Brain pericyte (primary cell): ENCODE measurements at regions not wholly inside any gene's neighbourhood (a gene's known extent, or its start where the extent isn't known, plus 50 kb on each side); places are given as distances from the start of the nearest gene placed in this dataset.

ENCODE experiments used
- DNase-seq: peaks from one replicate; pipeline ENCODE4 v3.0.0-alpha.2; 2012; ENCODE audit warnings: low read depth, low spot score

DNA sequence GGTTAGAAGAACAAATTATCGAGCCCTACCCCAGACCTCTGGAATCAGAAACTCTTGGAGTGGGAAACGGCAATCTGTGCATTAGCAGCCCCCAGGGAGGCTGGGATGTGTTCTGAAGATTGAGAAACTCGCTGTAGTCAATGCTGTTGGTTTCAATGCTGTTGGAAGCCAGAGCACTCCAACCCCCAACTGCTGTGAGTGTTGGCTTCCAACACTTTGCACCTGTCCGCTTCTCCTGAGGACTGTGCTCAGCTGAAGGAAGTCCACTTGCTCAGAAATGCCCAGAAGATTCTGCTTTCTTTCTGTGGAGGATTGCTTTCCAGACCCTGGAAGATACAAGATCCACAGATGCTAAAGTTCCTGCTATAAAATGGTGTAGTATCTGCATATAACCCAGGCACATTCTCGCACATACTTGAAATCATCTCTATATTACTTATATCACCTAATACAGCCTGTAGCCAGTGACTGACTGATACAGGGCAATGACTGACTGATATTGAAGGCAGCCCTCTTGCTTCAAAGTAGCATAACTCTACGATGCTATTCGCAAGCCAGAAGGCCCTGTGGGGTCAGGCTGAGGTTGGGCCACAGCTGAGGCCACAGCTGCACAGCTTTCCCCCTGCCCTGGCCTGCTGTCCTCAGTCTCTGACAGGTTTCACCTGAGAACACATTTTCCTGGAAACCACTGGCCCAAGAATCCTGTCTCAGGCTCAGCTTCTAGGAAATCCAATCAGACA, 757.7 kb upstream of the ID2 start:
- DNase-seq = no peak

DNA sequence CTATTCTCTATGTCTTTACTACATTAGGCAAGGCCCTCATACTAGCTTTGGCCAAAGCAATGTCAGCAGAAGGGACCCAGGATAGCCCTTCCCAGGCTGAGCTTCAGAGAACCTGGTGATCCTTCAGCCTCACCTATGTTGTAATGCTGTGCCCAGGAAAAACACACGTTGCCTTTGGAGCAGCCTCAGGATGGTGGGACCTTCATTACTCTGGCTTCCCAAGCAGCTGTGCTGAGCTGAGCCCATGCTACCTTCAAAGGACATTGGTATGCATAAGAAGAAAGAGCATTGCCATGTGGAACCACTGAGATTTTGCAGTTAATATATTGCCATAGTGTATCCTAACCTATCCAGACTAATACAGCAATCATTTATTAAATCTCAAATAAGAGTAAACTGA, 756.4 kb upstream of the ID2 start:
- no peak for DNase-seq

- no peak for DNase-seq
These were observed 754.2 kb upstream of the ID2 start for GRCh38 chr2:7927691-7928090.

GRCh38 chr2:7929281-7929680, 752.6 kb upstream of the ID2 start:
- DNase-seq = no peak

DNA sequence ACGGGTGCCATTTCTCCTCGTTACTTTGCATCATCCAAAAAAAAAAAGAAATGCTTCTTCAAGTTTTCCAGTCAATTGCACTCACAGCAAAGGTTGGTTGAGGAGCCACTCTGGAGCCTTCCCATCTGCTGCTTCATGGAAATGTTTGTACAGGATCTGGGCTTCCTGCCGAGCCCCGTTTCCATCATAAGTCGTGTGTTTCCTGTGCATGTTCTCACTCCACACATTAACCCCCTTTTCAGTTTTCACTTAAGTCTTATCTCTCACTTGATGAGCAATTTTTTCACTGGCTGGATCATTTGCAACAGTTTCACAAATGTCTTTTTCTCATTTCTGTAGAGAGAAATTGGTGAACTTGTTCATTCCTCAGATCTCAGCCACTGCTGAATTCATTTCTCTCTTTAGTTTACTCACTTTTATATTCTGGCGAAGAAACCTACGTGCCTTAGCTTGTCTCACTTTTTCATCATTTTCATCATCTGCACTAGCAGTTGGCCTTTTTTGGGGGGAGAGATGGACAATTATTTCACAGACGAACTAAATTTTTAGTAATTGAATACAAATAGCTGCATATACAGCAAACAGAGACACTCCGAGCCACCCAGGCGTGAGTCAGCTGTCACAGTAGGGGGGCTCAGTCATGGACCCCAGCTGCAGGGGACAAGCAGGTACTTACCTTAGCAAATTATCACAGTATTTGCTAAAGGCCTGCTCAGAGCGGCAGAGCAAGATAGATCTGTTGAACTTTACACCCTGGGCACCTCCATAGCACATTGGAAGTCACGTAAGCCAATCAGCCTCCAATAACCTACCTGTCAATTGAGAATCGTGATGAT, 750.8 kb upstream of the ID2 start:
- no peak for DNase-seq

DNA sequence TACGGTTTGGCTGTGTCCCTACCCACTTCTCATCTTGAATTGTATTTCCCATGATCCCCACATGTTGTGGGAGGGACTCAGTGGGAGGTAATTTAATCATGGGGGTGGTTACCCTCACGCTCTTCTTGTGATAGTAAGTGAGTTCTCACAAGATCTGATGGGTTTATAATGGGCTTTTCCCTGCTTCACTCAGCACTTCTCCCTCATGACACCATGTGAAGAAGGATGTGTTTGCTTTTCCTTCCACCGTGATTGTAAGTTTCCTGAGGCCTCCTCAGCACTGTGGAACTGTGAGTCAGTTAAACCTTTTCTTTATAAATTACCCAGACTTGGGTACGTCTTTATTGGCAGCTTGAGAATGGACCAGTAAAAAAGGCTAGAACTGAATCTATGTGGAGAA, 750.0 kb upstream of the ID2 start:
- no peak for DNase-seq

DNA sequence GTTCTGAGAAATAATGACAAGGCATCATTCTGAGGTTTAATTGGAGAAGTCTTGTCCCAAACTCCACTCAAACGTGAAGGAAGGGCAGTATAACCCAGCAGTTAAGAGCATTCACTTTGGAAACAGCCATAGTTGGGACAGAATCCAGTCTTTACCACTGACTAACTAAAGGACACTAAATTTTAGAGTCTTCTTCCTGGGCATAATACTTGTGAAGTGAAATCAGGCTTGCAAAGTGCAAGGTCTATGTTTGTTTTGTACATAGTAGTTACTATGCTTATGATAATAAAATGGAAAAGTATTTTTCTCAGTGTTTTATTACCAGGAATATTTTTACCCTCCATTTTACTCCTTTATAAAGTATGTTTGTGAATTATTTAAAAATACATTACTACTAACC, 748.2 kb upstream of the ID2 start:
- DNase-seq = no peak

- DNase-seq = no peak
These were observed 747.4 kb upstream of the ID2 start for GRCh38 chr2:7934476-7934875.

DNA sequence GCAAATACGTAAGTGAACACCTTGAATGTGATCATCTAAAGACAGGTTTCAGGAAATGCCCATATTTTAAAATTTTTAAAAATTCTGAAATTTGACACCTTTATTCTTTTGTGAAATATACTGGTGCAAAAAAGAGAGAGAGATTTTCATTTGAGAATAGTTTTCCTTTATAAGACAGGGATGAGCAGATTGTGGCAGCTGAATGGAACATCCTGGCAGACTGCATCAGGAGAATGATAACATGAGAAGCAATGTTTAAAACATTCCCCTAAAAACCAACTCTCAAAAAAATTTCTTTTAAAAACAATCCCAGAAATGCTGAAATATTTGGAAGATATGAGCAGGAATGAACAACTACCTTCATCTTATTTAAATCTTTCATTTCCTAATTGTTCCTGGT, 744.8 kb upstream of the ID2 start:
- DNase-seq = no peak

GRCh38 chr2:7940723-7941122, 741.1 kb upstream of the ID2 start:
- no peak for DNase-seq

DNA sequence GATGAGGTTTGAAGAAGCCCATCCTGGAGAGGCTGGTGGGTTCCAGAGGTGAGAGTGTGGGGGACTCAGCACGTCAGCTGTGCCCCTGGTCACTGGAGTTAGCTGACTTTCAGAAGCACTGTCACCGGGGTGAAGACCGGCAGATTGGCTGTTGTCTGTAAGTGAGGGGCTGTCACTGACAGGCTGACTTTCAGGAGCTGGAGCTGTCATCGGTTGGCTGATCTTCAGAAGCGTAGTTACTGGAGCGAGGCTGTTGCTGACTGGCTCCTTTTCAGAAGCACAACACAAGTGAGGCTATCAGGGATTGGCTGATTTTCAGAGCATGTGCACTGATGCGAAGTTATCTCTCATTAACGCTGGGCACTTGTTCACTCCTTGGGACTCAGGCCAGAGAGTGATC, 738.4 kb upstream of the ID2 start:
- DNase-seq = no peak

- no peak for DNase-seq
These were observed 736.8 kb upstream of the ID2 start for GRCh38 chr2:7945026-7945425.

DNA sequence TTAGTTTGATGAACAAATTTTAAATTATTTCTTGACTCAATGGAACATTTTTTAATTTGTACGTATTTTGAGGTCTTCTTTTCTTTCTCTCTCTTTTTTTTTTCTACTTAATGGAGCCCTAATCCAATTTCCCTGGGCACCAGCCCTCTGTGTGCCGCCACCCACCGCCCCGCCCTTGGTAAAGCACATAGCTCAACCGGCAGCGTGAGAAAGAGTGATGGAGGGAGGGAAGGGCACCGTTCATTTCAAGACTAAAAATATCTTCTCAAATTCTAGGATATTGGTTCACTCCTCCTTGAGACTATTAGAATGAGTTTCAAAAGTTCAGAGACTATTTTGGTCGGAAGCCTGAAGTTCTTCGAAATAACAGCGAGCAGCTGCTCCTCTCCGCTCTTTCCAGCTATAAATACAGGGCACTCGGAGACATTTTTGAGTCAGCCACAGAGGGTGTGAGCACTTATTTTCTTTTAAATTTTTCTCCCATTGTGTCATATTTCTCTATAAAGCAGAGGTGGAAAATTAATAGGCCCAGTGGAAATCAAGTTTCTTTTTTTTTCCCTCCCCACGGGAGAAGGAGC, 731.7 kb upstream of the ID2 start:
- DNase-seq = no peak

GRCh38 chr2:7951001-7951400, 730.9 kb upstream of the ID2 start:
- no peak for DNase-seq

DNA sequence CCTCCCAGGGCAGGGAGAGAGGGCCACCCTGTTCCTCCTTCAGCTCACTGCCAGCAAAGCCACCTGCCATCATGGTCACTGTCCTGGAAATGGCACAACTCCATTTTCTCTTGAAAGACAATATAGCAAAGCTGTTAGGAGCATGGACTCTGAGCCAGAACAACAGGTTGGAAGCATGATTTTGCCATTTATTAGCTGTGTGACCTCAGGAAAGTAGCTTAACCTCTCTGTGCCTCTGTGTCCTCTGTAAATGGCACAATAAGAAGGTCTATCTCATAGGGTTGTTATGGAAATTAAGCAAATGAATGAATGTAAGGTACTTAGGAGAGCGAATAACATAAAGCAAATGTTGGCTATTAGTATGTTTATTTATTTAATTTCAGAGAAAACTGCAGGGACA, 730.4 kb upstream of the ID2 start:
- DNase-seq = no peak

- no peak for DNase-seq
These were observed 729.7 kb upstream of the ID2 start for GRCh38 chr2:7952046-7952745.

DNA sequence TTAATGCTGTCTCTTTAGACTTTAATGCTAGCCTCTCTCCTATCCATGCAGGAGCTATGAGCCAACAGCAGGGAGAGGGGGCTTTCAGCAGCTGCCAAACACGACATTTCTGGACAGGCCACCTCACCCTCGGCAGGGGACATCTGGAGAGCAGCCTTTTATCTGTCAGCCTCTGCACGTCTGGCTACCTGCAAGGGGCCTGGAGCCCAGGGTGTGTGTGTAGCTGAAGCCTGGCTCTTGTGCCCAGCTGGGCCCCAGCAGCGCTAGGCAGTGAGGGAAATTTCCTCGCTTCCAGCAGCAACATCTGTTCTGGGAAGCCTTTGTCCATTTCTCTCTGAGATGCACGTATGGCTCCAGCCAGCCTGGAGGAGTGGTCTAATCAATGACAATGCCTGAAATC, 728.7 kb upstream of the ID2 start:
- DNase-seq = no peak

DNA sequence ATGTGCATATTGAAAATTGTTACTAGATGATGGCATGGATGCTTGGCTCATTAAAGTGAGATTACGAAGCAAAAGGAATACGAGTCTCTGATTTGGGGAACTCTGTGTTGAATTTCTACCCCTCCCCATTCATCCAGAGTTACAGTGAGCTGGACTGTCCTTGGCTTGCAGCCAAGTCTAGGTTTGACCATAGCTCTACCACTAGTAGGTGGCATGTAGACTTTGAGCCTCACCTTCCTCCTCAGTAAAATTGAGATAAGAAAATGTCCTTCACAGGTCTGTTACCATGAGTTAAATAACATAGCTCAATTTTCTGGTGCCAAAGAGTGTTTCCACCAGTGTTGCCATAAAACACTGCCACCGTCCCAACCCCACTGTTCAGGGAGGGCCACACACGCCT, 727.6 kb upstream of the ID2 start:
- no peak for DNase-seq

- no peak for DNase-seq
These were observed 725.6 kb upstream of the ID2 start for GRCh38 chr2:7956126-7956689.

DNA sequence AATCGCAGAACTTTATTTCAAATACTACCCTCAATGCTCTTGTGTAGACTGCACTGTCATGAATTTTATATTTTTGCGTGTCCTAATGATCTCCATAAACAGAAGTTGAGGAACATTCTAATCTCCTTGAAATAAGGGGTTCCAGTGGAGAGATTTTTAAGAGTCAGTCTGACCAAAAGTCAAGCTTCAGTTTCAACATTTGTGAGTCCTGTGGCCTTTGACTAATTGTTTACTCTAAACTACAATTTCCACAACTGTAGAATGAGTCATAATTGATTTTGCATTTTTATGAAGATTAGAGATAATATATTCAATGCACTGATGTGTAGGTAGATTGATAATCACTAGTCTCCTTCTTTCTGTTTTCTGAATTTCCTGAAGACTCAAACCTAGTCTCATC, 720.3 kb upstream of the ID2 start:
- DNase-seq = no peak

DNA sequence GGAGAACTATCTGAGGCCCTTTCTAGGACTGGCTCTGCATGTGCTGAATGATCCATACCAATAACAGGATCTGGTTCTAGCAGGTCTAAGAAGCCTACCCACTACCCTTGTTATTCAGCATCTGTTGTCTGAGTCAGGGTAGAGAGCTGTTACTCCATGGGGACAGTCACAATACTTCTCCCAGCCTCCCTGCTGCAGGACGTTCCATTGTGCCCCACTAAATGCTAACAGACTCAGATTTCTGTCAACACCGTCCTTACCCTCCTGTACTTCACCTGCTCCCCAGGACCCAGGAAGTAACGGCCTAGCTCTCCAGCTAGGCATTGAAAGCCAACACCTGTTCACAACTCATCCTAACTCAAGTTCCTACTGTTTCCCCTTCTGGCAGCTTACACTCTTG, 719.7 kb upstream of the ID2 start:
- no peak for DNase-seq

DNA sequence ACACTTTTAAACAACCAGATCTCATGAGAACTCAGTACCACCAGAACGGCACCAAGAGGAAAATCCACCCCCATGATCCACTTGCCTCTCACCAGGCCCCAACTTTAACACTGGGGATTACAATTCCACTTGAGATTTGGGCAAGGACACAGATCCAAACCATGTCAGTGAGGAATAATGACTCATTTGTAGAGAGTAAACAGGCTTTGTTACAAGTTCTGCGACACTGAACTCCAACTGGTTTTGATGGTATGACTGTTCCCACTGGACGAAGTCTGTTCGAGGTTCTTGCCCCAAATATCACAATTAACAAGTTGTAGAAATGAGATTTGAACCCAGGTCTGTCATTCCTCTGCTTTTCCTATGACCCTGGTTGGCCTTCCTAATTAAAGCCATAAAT, 718.1 kb upstream of the ID2 start:
- no peak for DNase-seq
